SK-N-SH (cell line): ENCODE measurements at regions not wholly inside any gene's neighbourhood (a gene's known extent, or its start where the extent isn't known, plus 50 kb on each side); places are given as distances from the start of the nearest gene placed in this dataset.

ENCODE experiments used
- CTCF ChIA-PET: fragments of 300-600, 350-600 bp; formaldehyde crosslinking; extraction: SDS; loops from one replicate; lab custom pipeline; 2021; lab: Yijun Ruan, JAX
- POLR2A ChIA-PET: fragments of 350-600 bp; sonication (Branson Sonifier 250); formaldehyde crosslinking; extraction: SDS; loops from one replicate; lab custom pipeline; 2020; ENCODE audit warnings: antibody characterized with exemption, inconsistent platforms; lab: Yijun Ruan, JAX
- DNase-seq: peaks from one replicate; pipeline ENCODE4 v3.0.0; 2012
- H2AFZ ChIP-seq: fragments of 200-600 bp; sonication (generic); 2 replicates; pipeline ENCODE4 v1.8.1; 2016; ENCODE audit warnings: antibody characterized with exemption, mild to moderate bottlenecking, low read depth
- H3F3A ChIP-seq: fragments of 200-600 bp; sonication (generic); replicated peaks from 2 replicates; pipeline ENCODE3; 2016; ENCODE audit warnings: antibody characterized with exemption, mild to moderate bottlenecking; ENCODE audit not compliant: insufficient read depth
- H3K27ac ChIP-seq, 2 experiments: fragments of 200-500 bp in 1 of 2; fragments of 200-600 bp in 1 of 2; sonication (Bioruptor generic) in 1 of 2; sonication (generic), shearing (Covaris generic) in 1 of 2; 2 replicates each; pipeline versions ENCODE4 v1.5.1 to v1.6.1; 2014 to 2016; ENCODE audit warnings: low read depth in 2 of 2, inconsistent platforms in 1 of 2, low read length in 1 of 2, mild to moderate bottlenecking in 1 of 2, mixed read lengths in 1 of 2
- H3K27me3 ChIP-seq: fragments of 200-600 bp; sonication (generic), shearing (Covaris generic); 2 replicates; pipeline ENCODE4 v1.6.1; 2016; ENCODE audit warnings: mixed run types; ENCODE audit not compliant: insufficient read depth
- H3K36me3 ChIP-seq, 2 experiments: fragments of 200-500 bp in 1 of 2; fragments of 200-600 bp in 1 of 2; sonication (Bioruptor generic) in 1 of 2; sonication (generic) in 1 of 2; replicated peaks in 1 of 2; 2 replicates each; pipeline versions ENCODE3 to v1.5.1; 2014 to 2016; ENCODE audit warnings: low read length in 1 of 2, mild to moderate bottlenecking in 1 of 2; ENCODE audit not compliant: insufficient read depth in 2 of 2, control insufficient read depth in 1 of 2
- H3K4me1 ChIP-seq, 2 experiments: fragments of 200-500 bp in 1 of 2; fragments of 200-600 bp in 1 of 2; sonication (Bioruptor generic) in 1 of 2; sonication (generic), shearing (Covaris generic) in 1 of 2; 2 replicates each; pipeline versions ENCODE4 v1.5.1 to v1.6.1; 2014 to 2016; ENCODE audit warnings: low read depth in 1 of 2, low read length in 1 of 2, mixed run types in 1 of 2; ENCODE audit not compliant: insufficient read depth in 2 of 2, control insufficient read depth in 1 of 2
- H3K4me2 ChIP-seq: fragments of 200-600 bp; sonication (generic), shearing (Covaris generic); 2 replicates; pipeline ENCODE4 v1.6.1; 2017; ENCODE audit warnings: mixed run types
- H3K4me3 ChIP-seq, 2 experiments: fragments of 200-500 bp in 1 of 2; fragments of 200-600 bp in 1 of 2; sonication (Bioruptor generic) in 1 of 2; sonication (generic), shearing (Covaris generic) in 1 of 2; 2 replicates each; pipeline versions ENCODE4 v1.5.1 to v1.8.1; 2014 to 2016; ENCODE audit warnings: low read depth in 2 of 2, inconsistent platforms in 1 of 2, low read length in 1 of 2, mild to moderate bottlenecking in 1 of 2, mixed read lengths in 1 of 2, moderate library complexity in 1 of 2
- H3K79me2 ChIP-seq: fragments of 200-600 bp; sonication (generic); 2 replicates; pipeline ENCODE4 v1.8.1; 2017; ENCODE audit warnings: mild to moderate bottlenecking; ENCODE audit not compliant: insufficient read depth
- H3K9ac ChIP-seq: fragments of 200-600 bp; sonication (generic); 2 replicates; pipeline ENCODE4 v1.6.1; 2017; ENCODE audit warnings: mixed run types
- H3K9me2 ChIP-seq: fragments of 200-600 bp; sonication (generic); 2 replicates; pipeline ENCODE4 v1.6.1; 2017; ENCODE audit warnings: mixed run types
- H3K9me3 ChIP-seq: fragments of 200-600 bp; sonication (generic); 2 replicates; pipeline ENCODE4 v1.6.1; 2017; ENCODE audit warnings: mixed run types, mild to moderate bottlenecking, moderate library complexity
- H4K20me1 ChIP-seq: fragments of 200-600 bp; sonication (generic); 2 replicates; pipeline ENCODE4 v1.6.1; 2017; ENCODE audit warnings: mild to moderate bottlenecking, mixed run types; ENCODE audit not compliant: insufficient read depth
- ELF1 ChIP-seq: IDR thresholded peaks from 2 replicates; pipeline ENCODE4 v1.4.0; 2012
- EZH2phosphoT487 ChIP-seq: fragments of 200-600 bp; sonication (generic); IDR thresholded peaks from 2 replicates; pipeline ENCODE4 v1.6.1; 2017; ENCODE audit warnings: low read depth, mixed run types, mild to moderate bottlenecking, antibody characterized with exemption, moderate library complexity, borderline replicate concordance
- FOXJ3 ChIP-seq: sonication (generic); formaldehyde crosslinking; IDR thresholded peaks from 2 replicates; pipeline ENCODE4 v1.5.1; 2020; ENCODE audit warnings: mild to moderate bottlenecking, missing genetic modification reagents
- GATA2 ChIP-seq: sonication (generic); formaldehyde crosslinking; IDR thresholded peaks from 2 replicates; pipeline ENCODE4 v1.5.0; 2020; ENCODE audit warnings: mild to moderate bottlenecking, missing genetic modification reagents
- IRF3 ChIP-seq: fragments of 150-350 bp; IDR thresholded peaks from 2 replicates; pipeline ENCODE4 v1.6.1; 2016; ENCODE audit warnings: mild to moderate bottlenecking, low read depth, low read length
- MAX ChIP-seq: IDR thresholded peaks from 2 replicates; pipeline ENCODE4 v1.4.0; 2012; ENCODE audit warnings: low read depth
- MXI1 ChIP-seq: IDR thresholded peaks from 2 replicates; pipeline ENCODE4 v1.6.1; 2012; ENCODE audit warnings: mild to moderate bottlenecking, low read depth, low read length, improper control_type of control experiment
- NRF1 ChIP-seq: IDR thresholded peaks from 2 replicates; pipeline ENCODE4 v1.6.1; 2012; ENCODE audit warnings: low read depth, mild to moderate bottlenecking, low read length
- POLR2AphosphoS5 ChIP-seq: IDR thresholded peaks from 2 replicates; pipeline ENCODE4 v1.6.1; 2012; ENCODE audit warnings: low read depth, low read length
- RAD21 ChIP-seq: IDR thresholded peaks from 2 replicates; pipeline ENCODE4 v1.6.1; 2012; ENCODE audit warnings: mild to moderate bottlenecking, low read length
- RFX5 ChIP-seq: IDR thresholded peaks from 2 replicates; pipeline ENCODE4 v1.6.1; 2012; ENCODE audit warnings: mild to moderate bottlenecking, improper control_type of control experiment, low read length
- RXRA ChIP-seq: IDR thresholded peaks from 2 replicates; pipeline ENCODE4 v1.4.0; 2012; ENCODE audit warnings: low read depth, mild to moderate bottlenecking, borderline replicate concordance
- SIN3A ChIP-seq: IDR thresholded peaks from 2 replicates; pipeline ENCODE4 v1.6.1; 2012; ENCODE audit warnings: low read depth, mild to moderate bottlenecking, low read length, moderate library complexity, borderline replicate concordance
- TCF12 ChIP-seq: IDR thresholded peaks from 2 replicates; pipeline ENCODE4 v1.4.0; 2012
- USF1 ChIP-seq: IDR thresholded peaks from 2 replicates; pipeline ENCODE4 v1.4.0; 2012; ENCODE audit warnings: low read depth, borderline replicate concordance
- USF2 ChIP-seq: fragments of 150-350 bp; IDR thresholded peaks from 2 replicates; pipeline ENCODE4 v1.6.1; 2017; ENCODE audit warnings: antibody characterized with exemption, low read length, low read depth, borderline replicate concordance
- ZBTB33 ChIP-seq: IDR thresholded peaks from 2 replicates; pipeline ENCODE4 v1.4.0; 2012; ENCODE audit warnings: low read depth, borderline replicate concordance
- WGBS: methylation state at CpG from one replicate; pipeline ENCODE4 v1.1.6; 2017; ENCODE audit warnings: low lambda C conversion rate; 5-methylcytosine and 5-hydroxymethylcytosine counted together

GRCh38 chr6:67544851-67545452 lies 1090.1 kb upstream of the ADGRB3 start:
- POLR2A ChIA-PET = no interaction called here
- CTCF ChIA-PET = interaction anchor here (0.6 kb wide), 1 partner anchor 53 kb away, joined by 4 read pairs; no protein-coding TSS in a partner anchor

GRCh38 chr6:67541586-67541985 lies 1093.5 kb upstream of the ADGRB3 start:
- TF ChIP-seq POLR2AphosphoS5 (no peak), GATA2 (CRISPR knock-in tag) (no peak), USF2 (no peak), SIN3A (no peak), FOXJ3 (CRISPR knock-in tag) (no peak), ELF1 (no peak), MAX (no peak), EZH2phosphoT487 (no peak)
- CTCF ChIA-PET = no interaction called here
- no peak overlapping the region for H3K27ac ChIP-seq

More at GRCh38 chr6:67544851-67545452, 1090.1 kb upstream of the ADGRB3 start:
- Histone ChIP-seq H2AFZ (no peak overlapping the region), H3F3A (no peaks in the 10 kb centered on the region), H3K4me2 (no peak overlapping the region), H3K9me3 (peaks cover 12% of the 10 kb centered on the region), H3K79me2 (no peaks in the 10 kb centered on the region), H3K27ac (no peak overlapping the region), H4K20me1 (no peaks in the 10 kb centered on the region), H3K36me3 (no peaks in the 10 kb centered on the region), H3K9me2 (no peaks in the 10 kb centered on the region), H3K4me3 (no peak overlapping the region), H3K27me3 (no peaks in the 10 kb centered on the region), H3K9ac (no peak overlapping the region), H3K4me1 (no peaks in the 10 kb centered on the region)
- TF ChIP-seq ZBTB33 (no peak), FOXJ3 (CRISPR knock-in tag) (no peak), TCF12 (no peak), GATA2 (CRISPR knock-in tag) (no peak), RAD21 (no peak), RXRA (no peak), USF1 (no peak), MXI1 (no peak), EZH2phosphoT487 (no peak), NRF1 (no peak), IRF3 (no peak), RFX5 (no peak)
- DNase-seq = no peak
- 35% methylated on average over 1 of the region's 1 CpG for WGBS

More at GRCh38 chr6:67541586-67541985, 1093.5 kb upstream of the ADGRB3 start:
- H3K27me3 ChIP-seq = no peaks in the 10 kb centered on the region
- H3K9me2 ChIP-seq = no peaks in the 10 kb centered on the region
- H3K4me2 ChIP-seq = no peak overlapping the region
- no peak for DNase-seq
- H3K9me3 ChIP-seq = peaks cover 12% of the 10 kb centered on the region; the same call in 1 of the 2 replicates
- no peak overlapping the region for H3K9ac ChIP-seq
- no peaks in the 10 kb centered on the region for H3F3A ChIP-seq
- no peaks in the 10 kb centered on the region for H4K20me1 ChIP-seq
- no peaks in the 10 kb centered on the region for H3K79me2 ChIP-seq
- H3K4me1 ChIP-seq = no peaks in the 10 kb centered on the region
- H2AFZ ChIP-seq = no peak overlapping the region
- H3K36me3 ChIP-seq = no peaks in the 10 kb centered on the region
- H3K4me3 ChIP-seq = no peak overlapping the region
- POLR2A ChIA-PET = no interaction called here
